ENCODE measurements at regions not wholly inside any gene's neighbourhood (a gene's known extent, or its start where the extent isn't known, plus 50 kb on each side); places are given as distances from the start of the nearest gene placed in this dataset.
A peak's percentile ranks its signal among the peaks of the same experiment; 100 is the strongest.

DNA sequence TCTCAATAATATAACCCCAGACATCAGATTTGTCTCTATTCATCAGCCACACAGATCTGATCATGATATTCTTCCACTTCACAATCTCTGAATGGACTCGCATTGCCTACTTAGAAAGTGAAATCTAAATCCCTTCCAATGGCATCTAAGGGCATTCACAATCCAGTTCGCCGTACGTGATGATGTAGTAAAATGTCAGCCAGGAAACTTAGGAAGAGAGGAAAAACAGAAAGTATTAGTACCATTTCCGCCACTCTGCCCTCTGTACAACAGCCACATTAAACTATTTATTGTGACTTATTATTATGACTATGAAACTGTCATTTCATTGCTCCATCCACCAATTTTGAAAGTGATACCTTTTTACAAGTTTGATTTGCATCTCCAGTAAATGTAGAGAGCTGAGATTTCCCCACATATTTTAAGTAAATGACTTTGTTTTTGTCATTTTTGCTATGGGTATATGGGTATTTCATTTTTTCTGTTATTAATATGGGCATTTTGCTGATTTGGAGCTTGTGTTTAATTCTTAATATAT is 69.4 kb upstream of the SMIM36 start:
- no peak for DNase-seq

DNA sequence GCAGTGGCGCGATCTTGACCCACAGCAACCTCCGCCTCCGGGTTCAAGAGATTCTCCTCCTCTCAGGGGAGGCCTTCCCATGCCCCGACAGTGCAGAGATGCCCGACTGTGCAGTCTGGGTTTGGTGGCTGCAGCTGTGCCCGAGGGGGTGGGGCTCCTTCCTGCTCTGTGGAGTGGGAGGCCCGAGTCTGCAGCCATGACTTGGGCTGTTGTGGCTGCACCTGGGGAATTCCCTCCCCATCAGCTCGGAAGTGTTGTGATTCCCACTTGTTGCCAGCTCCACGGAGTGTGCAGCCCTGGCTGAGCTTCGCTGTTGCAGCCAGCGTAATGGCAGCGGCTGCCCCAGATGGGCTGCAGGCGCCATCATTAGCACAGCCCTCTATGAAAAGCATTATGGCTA is 66.4 kb upstream of the SMIM36 start:
- no peak for DNase-seq

GRCh38 chr17:55576996-55577586 is 65.8 kb upstream of the SMIM36 start:
- DNase-seq, result peak; percentile 75

- peak; percentile 85 for DNase-seq
Measured at GRCh38 chr17:55576237-55576995, 65.2 kb upstream of the SMIM36 start.

- DNase-seq, result no peak
Measured at GRCh38 chr17:55575058-55575636, 63.9 kb upstream of the SMIM36 start.

DNA sequence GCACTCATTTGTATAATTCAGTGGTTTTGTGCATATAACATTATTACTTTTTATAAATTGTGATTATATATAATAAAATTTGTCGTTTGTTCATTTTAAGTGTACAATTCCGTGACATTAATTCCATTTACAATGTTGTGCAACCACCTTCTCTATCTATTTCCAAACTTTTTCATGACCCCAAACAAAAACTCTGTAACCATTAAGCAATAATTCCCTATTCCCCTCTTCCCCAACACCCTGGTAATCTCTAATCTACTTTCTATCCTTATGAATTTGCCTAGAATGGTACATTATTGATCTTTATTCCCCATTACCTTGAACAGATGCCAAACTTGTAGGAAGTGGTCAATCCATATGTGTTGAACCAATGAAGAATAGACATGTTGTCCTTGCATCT is 61.3 kb upstream of the SMIM36 start:
- no peak for DNase-seq

DNA sequence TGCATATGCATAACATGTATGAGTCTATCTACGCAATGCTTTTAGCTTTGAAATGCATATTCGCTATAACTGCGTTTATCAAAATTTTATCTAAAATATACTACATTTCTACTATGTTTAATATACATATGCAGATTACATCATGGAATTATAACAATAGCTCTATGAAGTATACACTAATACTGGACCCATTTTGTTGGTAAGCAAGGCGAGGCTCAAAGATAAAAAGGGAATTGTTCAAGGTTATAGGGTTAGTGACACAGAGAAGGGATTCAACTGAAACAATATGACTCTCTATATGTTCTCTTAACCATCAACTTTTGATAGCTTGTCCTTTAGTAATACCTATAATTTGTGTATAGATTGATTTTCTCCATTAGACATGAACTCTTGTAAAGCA is 60.9 kb upstream of the SMIM36 start:
- DNase-seq, result no peak

- DNase-seq, result no peak
Measured at GRCh38 chr17:55571095-55571494, 59.8 kb upstream of the SMIM36 start.

DNA sequence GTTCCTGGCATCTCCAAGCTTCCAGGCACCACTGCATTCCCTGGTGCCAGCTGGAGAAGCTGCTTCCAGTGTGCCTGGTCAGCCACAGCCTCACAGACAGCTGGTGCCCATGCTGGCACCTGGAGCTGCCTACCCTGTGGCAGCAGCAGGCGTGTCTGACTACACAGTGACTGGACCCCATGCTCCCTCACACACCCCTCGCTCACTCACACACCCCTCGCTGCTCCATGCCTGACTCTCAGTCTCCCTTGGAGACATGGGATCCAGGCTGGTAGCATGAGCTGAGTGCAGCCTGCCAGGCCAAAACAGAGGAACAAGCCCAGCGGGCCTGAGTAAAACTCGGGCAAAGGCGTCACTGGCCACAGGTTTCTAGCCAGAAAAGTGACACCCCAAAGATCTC is 59.1 kb upstream of the SMIM36 start:
- no peak for DNase-seq

DNA sequence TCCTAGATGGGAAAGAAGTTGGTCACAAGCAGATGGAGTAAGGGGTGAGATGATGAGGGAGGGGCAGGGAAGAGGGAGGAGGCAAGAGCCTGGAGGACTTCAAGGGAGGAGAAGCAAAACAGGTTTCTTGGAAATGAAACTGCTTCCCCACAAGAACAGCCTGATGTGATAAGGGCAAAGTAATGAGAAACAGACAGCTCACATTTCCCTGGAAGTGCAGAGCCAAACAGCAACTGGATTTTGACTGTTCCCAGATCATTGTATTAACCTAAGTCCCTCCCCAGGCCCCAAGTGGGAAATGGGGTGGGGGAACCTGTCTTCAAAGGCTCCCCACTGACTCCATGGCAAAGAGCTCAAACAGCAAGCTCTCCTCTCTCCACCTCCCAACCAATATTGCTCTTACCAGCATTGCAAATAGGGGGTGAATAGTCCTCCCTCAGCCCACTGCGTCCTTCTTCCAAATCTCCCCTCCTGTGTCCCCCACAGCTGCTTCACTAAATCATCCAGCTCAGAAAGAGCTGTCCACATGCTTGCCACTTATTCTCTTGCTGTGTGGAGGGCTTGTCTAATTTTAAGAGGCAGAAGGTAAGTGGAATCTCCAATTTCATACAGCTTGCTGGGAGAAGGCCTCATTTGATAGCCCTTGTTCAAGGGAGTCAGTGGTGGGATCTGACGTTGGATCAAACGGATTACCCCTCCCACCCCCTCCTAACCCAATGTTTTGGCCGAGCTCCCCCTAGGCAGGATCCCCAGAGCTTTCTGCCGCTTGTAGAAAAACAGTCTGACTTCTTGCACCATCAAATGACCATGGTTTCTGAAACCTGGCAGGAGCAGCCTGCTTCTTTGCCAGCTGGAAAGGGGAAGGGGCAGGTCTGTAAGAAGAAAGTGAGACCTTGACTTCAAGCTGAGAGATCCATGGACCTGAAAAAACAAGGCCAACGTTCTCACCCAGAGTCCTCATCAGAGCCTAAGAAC is 56.3 kb upstream of the SMIM36 start:
- no peak for DNase-seq

DNA sequence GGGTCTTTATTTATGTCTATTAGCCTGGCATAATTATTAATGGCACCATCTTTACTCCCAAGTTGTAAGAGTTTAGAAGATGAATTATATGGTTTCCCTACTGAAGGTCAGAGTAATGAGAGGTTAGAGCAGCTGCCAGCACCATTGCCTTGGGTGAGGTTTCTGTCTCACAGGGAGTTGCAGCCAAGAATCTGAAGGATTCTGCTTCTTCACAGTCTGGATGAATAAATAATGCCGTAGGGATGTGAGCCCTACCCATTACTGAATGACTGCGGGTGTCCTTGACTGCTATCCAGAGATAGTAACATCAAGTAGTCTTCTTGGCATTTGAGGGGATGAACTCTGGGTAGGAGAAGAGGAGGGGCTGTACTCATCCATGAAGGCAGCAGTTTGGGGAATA is 52.8 kb upstream of the SMIM36 start:
- no peak for DNase-seq

DNA sequence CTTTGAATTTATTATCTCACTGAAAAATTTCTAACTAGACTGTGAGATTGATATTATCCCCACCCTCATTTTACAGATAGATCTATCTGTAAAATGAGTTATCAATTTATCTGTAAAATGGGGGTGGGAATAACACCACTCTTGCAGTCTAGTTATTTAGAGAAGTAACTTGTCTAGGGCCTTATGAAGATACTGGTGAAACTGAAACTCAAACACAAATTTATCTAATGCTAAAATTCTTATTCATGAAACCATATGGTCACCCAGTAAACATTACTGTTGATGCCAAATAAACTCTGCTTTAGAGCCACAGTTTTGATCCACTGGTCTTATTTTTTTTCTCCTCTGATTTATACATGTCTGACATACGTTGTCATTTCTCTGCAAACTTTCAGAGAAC is 52.1 kb upstream of the SMIM36 start:
- DNase-seq, result no peak

DNA sequence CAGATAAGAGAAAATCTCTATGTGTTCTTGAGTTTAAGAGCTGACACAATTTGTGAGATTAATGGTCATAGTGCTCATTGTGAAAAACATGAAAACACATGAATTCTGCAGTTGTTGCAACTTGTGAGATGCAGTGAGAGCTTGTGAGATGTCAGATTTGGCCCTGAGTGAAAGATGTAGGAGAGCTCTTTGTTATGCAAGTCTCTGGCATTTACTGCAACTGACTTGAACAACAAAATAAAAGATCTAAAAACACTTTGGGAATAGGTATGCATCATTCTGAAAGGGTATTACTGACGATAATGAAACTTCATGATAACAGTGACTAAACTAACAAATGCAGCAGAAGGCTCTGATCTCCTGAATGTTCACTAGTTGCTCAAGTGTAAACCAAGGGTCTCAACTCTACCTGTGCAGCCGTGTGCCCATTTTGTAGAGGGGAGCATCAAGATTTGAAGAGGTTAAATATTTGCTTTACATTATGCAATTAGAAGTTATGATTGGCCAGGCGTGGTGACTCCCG is 50.8 kb upstream of the SMIM36 start:
- no peak for DNase-seq

GRCh38 chr17:55561316-55561972 is 50.2 kb upstream of the SMIM36 start:
- DNase-seq, result no peak
